COLO668 (cell line): ENCODE measurements at regions not wholly inside any gene's neighbourhood (a gene's known extent, or its start where the extent isn't known, plus 50 kb on each side); places are given as distances from the start of the nearest gene placed in this dataset.

Experiments
- DNase-seq: peaks from one replicate; lab custom pipeline; 2025; ENCODE audit not compliant: unreplicated experiment; lab: John Stamatoyannopoulos, UW

DNA sequence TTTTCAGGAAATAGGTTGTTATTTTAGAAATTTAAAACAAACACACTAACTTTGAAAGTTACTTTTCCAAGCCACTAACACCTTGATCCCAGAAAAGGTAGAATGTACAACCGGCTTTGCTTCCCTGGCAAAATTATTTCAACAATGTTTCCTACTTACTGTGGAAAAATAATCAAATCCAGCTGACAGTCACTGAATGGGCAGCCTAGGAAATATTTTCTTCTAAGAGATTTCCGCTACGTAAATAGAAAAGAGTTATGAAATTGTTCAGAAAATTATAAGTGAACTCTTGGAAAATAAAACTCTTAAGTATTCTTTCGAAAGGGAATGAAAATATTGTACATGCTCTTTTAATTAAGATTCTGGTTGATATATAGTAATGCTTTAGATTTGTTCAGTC lies 195.7 kb downstream of the GASK1B start:
- no peak for DNase-seq

DNA sequence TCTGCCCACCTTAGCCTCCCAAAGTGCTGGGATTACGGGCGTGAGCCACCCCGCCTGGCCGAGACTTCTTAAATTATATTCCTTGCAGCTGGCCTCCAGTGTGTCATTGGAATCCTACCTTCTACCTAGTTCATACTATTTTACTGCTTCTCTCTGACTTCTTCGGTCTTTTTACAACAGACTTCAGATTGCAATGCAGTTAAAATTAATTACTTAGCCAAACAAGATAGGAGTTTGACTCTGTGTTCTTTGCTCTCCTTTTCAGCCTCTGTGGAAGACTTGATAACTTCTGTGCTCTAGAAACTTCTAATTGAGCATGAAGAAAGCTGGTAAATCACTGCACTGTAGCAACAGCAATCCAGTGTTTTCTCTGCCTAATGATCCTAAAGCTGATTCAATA lies 199.5 kb downstream of the GASK1B start:
- DNase-seq = no peak

DNA sequence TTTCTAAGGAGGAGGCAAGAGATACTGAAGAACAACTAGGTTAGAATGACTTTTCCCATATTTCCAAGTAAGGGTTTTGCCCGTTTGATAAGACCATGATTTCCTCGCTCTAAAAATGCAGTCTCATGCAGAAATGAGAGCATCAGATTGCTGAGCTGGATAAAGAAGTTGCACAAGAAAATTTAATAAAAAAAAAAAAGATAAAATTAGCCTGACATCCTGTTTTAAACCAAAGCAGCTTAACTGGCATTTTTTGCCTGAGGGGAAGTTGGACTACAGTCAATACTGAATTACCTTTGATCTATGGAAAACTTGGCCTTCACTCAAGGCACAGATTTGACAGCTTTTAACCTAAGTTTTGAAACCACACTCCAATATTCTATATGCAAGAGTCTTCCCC lies 208.4 kb downstream of the GASK1B start:
- DNase-seq = no peak

GRCh38 chr4:157961229-157961990 lies 211.4 kb downstream of the GASK1B start:
- no peak for DNase-seq

DNA sequence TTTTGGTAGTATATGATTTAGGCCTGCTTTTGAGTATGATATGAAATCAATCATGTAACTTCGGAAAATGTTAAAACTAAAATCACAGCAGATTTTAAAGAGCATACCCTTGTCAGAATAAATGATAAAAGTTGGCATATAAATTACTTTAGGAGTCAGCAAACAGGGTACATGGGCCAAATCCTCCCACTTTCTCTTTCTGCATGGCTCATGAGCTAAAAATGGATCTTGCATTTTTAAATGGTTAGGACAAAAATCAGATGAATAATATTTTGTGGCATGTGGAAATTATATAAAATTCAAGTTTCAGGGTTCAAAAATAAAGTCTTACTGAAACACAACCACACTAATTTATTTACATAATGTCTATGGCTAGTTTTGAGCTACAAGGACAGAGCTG lies 214.9 kb downstream of the GASK1B start:
- DNase-seq = no peak

GRCh38 chr4:157942017-157942416 lies 230.8 kb downstream of the GASK1B start:
- no peak for DNase-seq

GRCh38 chr4:157934151-157934550 lies 238.7 kb downstream of the GASK1B start:
- no peak for DNase-seq

GRCh38 chr4:157932936-157933335 lies 239.9 kb downstream of the GASK1B start:
- no peak for DNase-seq

DNA sequence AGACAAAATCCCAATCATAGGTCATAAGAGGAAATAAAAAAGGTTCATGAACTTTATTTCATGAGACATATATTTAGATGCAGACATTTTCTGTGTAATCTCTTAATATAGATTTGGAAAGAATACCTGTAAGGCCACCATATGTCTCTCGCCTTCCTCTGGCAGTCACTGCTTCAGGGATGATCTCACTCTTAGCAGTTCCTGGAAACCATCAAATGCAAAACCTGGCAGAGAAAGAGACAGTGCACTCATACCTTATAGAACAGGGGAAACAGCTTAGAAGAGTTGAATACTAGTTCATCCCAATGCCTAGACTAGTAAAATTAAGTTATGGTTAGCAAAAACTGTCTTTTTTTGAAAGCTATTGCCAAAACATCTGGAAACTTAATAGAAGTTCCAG lies 243.3 kb downstream of the GASK1B start:
- DNase-seq = no peak

GRCh38 chr4:157918036-157918832 lies 254.6 kb downstream of the GASK1B start:
- no peak for DNase-seq

GRCh38 chr4:157912212-157912611 lies 260.6 kb downstream of the GASK1B start:
- DNase-seq = no peak

DNA sequence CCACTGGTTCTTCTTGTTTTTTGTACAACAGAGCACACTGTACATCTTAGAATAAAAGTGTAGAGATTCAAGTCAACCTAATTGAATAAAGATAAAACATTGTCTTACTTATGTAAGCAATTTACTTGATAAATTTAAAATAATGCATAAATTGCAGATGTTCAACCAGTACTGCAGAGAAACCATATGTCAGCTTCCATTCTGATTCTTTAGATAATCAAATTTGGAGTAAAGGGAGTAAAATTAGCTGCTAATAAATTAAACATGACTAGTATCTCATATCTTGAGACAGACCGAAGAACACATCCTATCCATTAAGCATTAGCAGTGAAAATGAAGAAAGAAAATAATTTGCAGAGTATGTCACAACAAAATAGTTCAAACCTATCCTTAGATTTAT lies 261.2 kb downstream of the GASK1B start:
- DNase-seq = no peak

DNA sequence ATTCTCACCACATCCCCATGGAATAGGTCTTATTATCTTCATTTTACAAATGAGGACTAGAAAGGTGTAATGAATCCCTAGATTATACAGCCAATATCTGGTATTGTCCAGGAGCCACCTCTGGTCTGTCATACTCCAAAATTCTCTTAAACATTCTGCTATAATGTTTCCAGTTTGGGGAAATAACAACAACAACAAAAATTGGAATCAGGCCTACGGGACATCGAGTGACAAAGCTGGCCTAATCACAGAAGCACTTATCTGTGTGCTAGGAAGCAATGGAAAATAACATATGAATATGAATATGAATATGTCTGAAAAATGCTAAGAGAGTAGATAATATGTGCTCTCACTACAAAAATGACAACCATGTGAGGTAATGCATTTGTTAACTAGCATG lies 264.1 kb downstream of the GASK1B start:
- DNase-seq = no peak

DNA sequence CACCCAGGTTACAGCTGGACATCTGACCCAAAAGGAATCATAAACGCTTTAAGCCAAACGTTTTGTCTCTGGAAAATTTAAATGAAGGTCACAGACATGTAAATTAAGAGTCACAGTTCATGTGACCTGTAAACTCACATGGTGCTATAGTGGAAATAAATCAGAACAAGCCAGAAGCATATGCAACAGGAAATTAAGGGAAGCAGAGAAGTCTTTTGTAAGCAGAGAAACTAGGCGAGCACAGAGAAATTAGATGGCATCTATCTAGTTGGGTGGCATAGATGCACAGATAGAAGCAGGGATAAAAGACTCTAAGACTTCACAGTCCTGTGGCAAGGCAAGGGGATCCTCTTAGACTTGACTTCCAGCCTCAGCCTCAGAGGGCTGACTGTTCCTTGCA lies 264.8 kb downstream of the GASK1B start:
- DNase-seq = no peak

GRCh38 chr4:157907226-157907946 lies 265.4 kb downstream of the GASK1B start:
- no peak for DNase-seq

- DNase-seq = no peak
Observed at GRCh38 chr4:157898836-157899605, 273.8 kb downstream of the GASK1B start.

- no peak for DNase-seq
Observed at GRCh38 chr4:157897855-157898370, 274.9 kb downstream of the GASK1B start.

- DNase-seq = no peak
Observed at GRCh38 chr4:157896726-157897125, 276.1 kb downstream of the GASK1B start.

DNA sequence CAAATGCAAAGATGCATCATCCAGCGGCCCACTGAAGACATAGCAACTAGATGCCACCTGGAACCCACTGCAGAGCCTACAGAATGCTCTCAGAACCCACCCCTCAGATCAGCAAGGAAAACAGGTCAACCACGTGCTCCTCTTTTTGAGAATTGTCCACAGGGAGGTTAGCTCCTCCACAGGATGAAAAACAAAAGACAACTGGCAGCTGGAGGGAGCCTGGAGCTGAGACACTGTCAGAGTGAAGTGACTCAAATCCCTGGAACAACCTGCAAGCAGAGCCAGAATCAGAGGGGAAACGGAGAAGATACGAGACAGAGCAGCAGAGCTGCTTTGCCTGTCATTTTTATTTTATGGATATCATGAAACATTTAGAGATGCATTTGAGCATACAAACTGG lies 277.6 kb downstream of the GASK1B start:
- DNase-seq = no peak

DNA sequence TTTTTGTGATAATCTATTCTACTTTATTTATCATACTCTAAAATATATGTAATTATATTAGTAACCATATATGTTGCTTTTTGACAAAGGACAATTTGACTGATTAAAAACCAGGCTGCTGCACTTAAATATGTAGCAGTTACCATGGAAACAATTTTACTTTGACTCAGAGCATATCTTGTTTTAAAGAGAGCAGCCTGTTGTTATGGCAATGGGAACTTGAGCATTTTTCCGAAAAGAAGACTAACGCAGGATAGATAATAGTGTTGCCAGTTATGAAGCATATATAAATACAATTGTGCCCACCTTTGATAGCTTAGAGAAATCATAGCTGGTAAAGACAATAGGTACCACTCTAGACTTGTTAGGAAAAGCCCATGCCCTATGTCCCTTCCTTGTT lies 283.0 kb downstream of the GASK1B start:
- DNase-seq = no peak

DNA sequence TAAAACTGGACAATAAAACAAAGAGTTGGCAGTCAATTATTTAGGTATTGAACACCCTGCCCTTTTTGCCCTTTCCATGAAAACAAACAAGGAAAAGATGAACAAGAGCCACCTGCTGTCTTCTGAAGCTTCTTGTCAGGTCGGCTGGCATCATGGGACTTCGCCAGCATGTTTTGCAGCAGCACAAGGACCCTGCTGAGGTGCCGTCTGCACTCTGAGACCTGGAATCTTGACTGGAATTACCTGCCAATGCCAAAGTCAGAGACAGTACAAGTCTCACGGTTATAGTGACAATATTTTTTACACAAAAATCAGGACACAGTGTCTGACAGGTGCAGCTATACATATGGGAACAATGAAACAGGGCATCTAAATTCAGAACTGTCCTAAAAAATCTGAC lies 284.5 kb downstream of the GASK1B start:
- no peak for DNase-seq
